Breast epithelium (tissue), 4 donors: ENCODE measurements at regions not wholly inside any gene's neighbourhood (a gene's known extent, or its start where the extent isn't known, plus 50 kb on each side); places are given as distances from the start of the nearest gene placed in this dataset.

Source experiments
- DNase-seq, 2 donors: peaks; one replicate each; pipeline ENCODE4 v3.0.0-alpha.2; 2019; ENCODE audit warnings: low spot score in 2 of 2
- H3K27ac ChIP-seq, 2 donors: fragments of 200-600 bp; sonication (generic) in 1 of 2; one replicate each; pipeline ENCODE4 v1.5.1; 2016 to 2019; ENCODE audit warnings: mild to moderate bottlenecking in 1 of 2
- H3K27me3 ChIP-seq, 2 donors: fragments of 200-600 bp; sonication (generic) in 1 of 2; one replicate each; pipeline versions ENCODE4 v1.5.1 to v1.6.0; 2017 to 2019; ENCODE audit warnings: control low read depth in 1 of 2, mild to moderate bottlenecking in 1 of 2
- H3K36me3 ChIP-seq: fragments of 200-600 bp; one replicate; pipeline ENCODE4 v1.5.1; 2019
- H3K4me1 ChIP-seq, 2 donors: fragments of 200-600 bp; sonication (generic); one replicate each; pipeline ENCODE4 v1.5.1; 2016 to 2019; ENCODE audit warnings: control low read depth in 1 of 2
- H3K4me3 ChIP-seq, 3 donors: fragments of 200-600 bp; sonication (generic); 1 replicate in 2 of 3; 2 replicates in 1 of 3; pipeline ENCODE4 v1.5.1; 2016 to 2019; ENCODE audit warnings: mild to moderate bottlenecking in 3 of 3, moderate library complexity in 2 of 3
- H3K9me3 ChIP-seq, 2 donors: fragments of 200-600 bp; sonication (generic) in 1 of 2; one replicate each; pipeline ENCODE4 v1.5.1; 2016 to 2019; ENCODE audit warnings: control low read depth in 1 of 2
- POLR2A ChIP-seq: fragments of 450-650 bp; IDR thresholded peaks from one replicate; pipeline ENCODE4 v1.6.1; 2016; ENCODE audit warnings: antibody characterized with exemption, mild to moderate bottlenecking, moderate library complexity
- POLR2AphosphoS5 ChIP-seq, 3 donors: sonication (generic); formaldehyde crosslinking; IDR thresholded peaks; one replicate each; pipeline ENCODE4 v1.6.1; 2017; ENCODE audit warnings: antibody characterized with exemption in 3 of 3
- intact Hi-C: fragments of 100-400 bp; cut with DNase I; formaldehyde crosslinking; loops from one replicate; pipeline ENCODE4 v1.15.1; 2023; ENCODE audit warnings: low total_unique reads
- TF ChIP-seq, protein P1 (sequence below), 3 donors: fragments of 450-650 bp; IDR thresholded peaks; one replicate each; pipeline ENCODE4 v1.5.1; 2016 to 2017; ENCODE audit warnings: antibody characterized with exemption in 3 of 3, mild to moderate bottlenecking in 3 of 3, moderate library complexity in 3 of 3

DNA sequence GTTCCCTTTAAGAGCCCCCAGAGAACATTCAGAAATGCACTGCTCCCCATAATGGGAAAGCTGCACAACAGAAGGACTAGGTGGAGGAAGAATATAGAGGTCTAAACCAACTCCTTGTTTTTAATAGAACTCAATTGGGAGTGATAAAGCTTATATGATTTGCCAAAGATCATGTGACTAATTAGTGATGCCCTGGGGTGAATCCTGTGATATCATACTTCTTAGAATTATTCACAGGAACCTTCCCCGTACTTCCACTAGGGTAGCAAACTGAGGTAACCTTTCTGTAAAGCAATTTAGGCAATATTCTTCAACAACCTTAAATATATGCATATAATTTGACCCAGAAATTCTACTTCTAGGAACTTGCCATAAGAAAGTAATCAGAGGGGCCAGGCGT, 84.4 kb downstream of the TFAP2A start:
- no peaks in the 10 kb centered on the region for H3K4me1 ChIP-seq
- no peaks in the 10 kb centered on the region for H3K27me3 ChIP-seq
- no peak for DNase-seq
- no peak for TF ChIP-seq POLR2AphosphoS5 (IDR thresholded peaks at IDR 0.05)
- no peak for TF ChIP-seq POLR2A
- TF ChIP-seq, protein P1, sequence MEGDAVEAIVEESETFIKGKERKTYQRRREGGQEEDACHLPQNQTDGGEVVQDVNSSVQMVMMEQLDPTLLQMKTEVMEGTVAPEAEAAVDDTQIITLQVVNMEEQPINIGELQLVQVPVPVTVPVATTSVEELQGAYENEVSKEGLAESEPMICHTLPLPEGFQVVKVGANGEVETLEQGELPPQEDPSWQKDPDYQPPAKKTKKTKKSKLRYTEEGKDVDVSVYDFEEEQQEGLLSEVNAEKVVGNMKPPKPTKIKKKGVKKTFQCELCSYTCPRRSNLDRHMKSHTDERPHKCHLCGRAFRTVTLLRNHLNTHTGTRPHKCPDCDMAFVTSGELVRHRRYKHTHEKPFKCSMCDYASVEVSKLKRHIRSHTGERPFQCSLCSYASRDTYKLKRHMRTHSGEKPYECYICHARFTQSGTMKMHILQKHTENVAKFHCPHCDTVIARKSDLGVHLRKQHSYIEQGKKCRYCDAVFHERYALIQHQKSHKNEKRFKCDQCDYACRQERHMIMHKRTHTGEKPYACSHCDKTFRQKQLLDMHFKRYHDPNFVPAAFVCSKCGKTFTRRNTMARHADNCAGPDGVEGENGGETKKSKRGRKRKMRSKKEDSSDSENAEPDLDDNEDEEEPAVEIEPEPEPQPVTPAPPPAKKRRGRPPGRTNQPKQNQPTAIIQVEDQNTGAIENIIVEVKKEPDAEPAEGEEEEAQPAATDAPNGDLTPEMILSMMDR (IDR thresholded peaks at IDR 0.05), result no peak
- H3K9me3 ChIP-seq, result no peaks in the 10 kb centered on the region
- intact Hi-C loops, result no loop called here
- H3K27ac ChIP-seq, result no peak overlapping the region
- no peak overlapping the region for H3K4me3 ChIP-seq
- no peaks in the 10 kb centered on the region for H3K36me3 ChIP-seq

DNA sequence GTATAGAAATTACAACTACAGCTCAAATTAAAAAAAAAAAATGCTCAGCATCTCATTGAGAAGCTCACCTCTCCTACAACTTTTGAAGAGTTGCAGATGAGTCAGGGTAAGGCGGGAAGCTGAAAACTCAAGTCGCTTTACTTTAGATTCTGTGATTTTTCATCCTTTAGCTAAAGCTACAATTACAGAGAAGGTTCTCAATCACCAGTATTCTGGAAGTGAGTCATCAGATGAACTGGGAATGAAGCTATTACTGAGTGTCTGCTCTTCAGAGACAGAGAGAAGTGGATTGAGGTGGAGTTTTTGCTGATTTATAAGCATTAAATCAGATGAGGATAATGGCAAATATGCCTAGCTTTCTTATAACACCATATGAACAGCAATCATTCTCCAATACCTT, 91.9 kb downstream of the TFAP2A start:
- DNase-seq, result no peak
- no peak for TF ChIP-seq POLR2AphosphoS5 (IDR thresholded peaks at IDR 0.05)
- TF ChIP-seq POLR2A, result no peak
- TF ChIP-seq, protein P1 (IDR thresholded peaks at IDR 0.05), result no peak
- no peaks in the 10 kb centered on the region for H3K27me3 ChIP-seq
- H3K36me3 ChIP-seq, result no peaks in the 10 kb centered on the region
- intact Hi-C loops, result no loop called here
- H3K27ac ChIP-seq, result no peak overlapping the region
- H3K4me1 ChIP-seq, result no peaks in the 10 kb centered on the region
- no peak overlapping the region for H3K4me3 ChIP-seq
- no peaks in the 10 kb centered on the region for H3K9me3 ChIP-seq

DNA sequence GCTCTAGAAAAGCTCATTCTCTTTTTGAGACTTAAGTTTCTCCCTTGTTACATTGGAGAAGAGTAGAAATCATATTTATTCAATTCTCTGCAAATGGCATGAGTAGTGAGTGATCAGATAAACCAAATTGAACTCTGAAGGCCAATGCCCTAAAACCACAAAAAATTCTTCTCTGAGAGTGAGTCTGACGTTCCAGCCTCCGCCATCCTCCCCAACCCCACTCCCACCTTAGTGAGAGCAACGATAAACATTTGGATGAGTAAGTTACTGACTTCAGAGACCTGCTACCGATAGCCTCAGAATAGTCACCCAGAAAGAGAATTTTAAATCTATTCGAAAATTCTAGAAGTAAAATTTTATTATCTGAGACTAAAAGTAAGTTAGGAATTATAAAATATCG, 94.6 kb downstream of the TFAP2A start:
- Histone ChIP-seq H3K27me3 (no peaks in the 10 kb centered on the region), H3K36me3 (no peaks in the 10 kb centered on the region), H3K27ac (no peak overlapping the region), H3K4me1 (peaks cover 0 to 6% of the 10 kb centered on the region in 2 donors), H3K9me3 (no peaks in the 10 kb centered on the region), H3K4me3 (no peak overlapping the region)
- DNase-seq, result no peak
- intact Hi-C loops, result no loop called here
- TF ChIP-seq POLR2AphosphoS5 (IDR thresholded peaks at IDR 0.05), result no peak
- no peak for TF ChIP-seq POLR2A
- TF ChIP-seq, protein P1 (IDR thresholded peaks at IDR 0.05), result no peak

DNA sequence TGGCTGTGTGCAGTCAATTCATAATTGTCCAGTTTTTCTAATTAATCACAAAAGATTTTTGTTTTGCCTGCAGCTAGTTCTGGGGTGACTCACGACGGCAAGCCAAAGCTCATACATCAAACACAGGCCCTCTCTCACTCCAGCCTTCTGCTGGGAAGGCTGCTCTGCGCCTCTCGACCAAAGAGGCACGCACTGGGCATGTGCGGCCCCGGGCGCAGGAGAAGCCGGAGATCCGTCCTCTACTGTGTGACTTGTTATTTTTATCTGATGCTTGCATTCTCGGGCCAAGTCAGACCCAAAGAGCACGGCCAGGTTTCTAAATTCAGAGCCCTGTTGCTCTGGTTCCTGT, 98.5 kb downstream of the TFAP2A start:
- Histone ChIP-seq H3K4me3 (peak overlapping the region in 2 of 3 donors; percentile 17 to 34), H3K36me3 (no peaks in the 10 kb centered on the region), H3K27ac (peak overlapping the region; percentile 83 to 89), H3K9me3 (no peaks in the 10 kb centered on the region), H3K27me3 (no peaks in the 10 kb centered on the region), H3K4me1 (peaks cover 0 to 6% of the 10 kb centered on the region in 2 donors)
- TF ChIP-seq POLR2AphosphoS5 (IDR thresholded peaks at IDR 0.05) (peak in 2 of 3 donors; percentile 11 to 33), POLR2A (no peak)
- DNase-seq, result peak; percentile 84 to 85
- intact Hi-C loops, result loop anchor here (10.0 kb wide), 1 partner anchor 1432 kb away; no protein-coding TSS in a partner anchor

DNA sequence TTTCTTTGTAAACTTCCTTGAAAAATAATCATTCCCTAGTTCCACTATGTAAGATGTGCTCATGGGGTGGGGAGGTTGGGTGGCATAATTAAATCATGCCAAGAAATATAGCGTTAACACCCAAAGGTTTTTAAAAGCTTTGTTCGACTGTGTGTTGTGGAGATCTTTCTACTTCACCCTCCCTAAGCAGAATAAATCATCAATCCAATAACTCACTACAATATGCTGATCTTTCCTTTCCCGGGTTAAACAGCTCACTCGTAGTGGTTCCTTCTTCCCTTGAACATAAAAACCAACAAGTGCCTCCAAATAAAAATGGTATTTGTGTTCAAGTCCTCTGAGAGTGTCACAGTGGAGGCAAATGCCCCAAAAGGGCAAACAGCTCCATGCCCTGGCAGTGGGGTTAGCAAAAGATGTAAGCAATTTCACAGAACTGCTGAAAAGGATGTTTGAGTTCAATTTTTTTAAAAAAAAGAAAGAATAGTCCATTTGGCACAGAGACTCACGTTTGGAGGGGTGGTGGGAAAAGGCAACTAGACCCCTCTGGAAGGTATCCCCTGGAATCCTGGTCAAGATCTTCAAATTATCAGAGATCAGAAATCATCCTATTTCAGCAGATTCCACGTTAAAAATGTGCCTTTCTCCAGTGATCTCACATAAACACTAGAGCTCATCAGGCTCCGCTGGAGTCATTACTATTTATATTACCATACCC, 99.1 kb downstream of the TFAP2A start:
- peak overlapping the region in 2 of 3 donors; percentile 17 to 34 for H3K4me3 ChIP-seq
- DNase-seq, result no peak
- H3K27ac ChIP-seq, result peak overlapping the region; percentile 83 to 89
- no peaks in the 10 kb centered on the region for H3K36me3 ChIP-seq
- TF ChIP-seq, protein P1 (IDR thresholded peaks at IDR 0.05), result no peak
- TF ChIP-seq POLR2AphosphoS5 (IDR thresholded peaks at IDR 0.05) (no peak), POLR2A (no peak)
- H3K27me3 ChIP-seq, result no peaks in the 10 kb centered on the region
- H3K4me1 ChIP-seq, result peaks cover 0 to 6% of the 10 kb centered on the region in 2 donors
- H3K9me3 ChIP-seq, result no peaks in the 10 kb centered on the region
- intact Hi-C loops, result loop anchor here (10.0 kb wide), 1 partner anchor 1431 kb away; no protein-coding TSS in a partner anchor
